ENCODE measurements at regions not wholly inside any gene's neighbourhood (a gene's known extent, or its start where the extent isn't known, plus 50 kb on each side); places are given as distances from the start of the nearest gene placed in this dataset.

DNA sequence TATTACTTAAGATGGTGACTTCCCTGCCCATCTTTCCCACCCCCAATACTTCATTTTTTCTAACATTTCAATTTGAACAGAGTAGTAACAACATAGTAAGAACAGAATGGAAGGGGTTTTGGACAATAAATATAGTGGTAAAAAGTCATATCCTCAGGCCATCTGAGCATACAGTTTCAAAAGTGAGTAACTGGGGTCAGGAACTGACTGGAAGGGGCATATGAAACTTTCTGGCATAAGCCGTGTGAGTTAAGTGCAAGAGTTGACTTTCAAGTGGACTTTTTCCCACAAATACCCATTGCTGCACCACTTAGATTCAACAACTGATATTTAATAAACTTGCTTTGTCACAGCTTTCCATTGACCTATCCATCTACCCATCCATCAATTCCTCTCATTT, 153.5 kb upstream of the IL12A start:
- TF ChIP-seq, protein P1, sequence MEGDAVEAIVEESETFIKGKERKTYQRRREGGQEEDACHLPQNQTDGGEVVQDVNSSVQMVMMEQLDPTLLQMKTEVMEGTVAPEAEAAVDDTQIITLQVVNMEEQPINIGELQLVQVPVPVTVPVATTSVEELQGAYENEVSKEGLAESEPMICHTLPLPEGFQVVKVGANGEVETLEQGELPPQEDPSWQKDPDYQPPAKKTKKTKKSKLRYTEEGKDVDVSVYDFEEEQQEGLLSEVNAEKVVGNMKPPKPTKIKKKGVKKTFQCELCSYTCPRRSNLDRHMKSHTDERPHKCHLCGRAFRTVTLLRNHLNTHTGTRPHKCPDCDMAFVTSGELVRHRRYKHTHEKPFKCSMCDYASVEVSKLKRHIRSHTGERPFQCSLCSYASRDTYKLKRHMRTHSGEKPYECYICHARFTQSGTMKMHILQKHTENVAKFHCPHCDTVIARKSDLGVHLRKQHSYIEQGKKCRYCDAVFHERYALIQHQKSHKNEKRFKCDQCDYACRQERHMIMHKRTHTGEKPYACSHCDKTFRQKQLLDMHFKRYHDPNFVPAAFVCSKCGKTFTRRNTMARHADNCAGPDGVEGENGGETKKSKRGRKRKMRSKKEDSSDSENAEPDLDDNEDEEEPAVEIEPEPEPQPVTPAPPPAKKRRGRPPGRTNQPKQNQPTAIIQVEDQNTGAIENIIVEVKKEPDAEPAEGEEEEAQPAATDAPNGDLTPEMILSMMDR (IDR thresholded peaks at IDR 0.05; ENCODE audit: insufficient read depth, low read length, poor library complexity, severe bottlenecking) = no peak
- no peak for TF ChIP-seq EZH2phosphoT487 (conservative IDR thresholded peaks at IDR 0.05; ENCODE audit: low read length)

Data from SU-DHL-6 (cell line).